BJ (cell line): ENCODE measurements at regions not wholly inside any gene's neighbourhood (a gene's known extent, or its start where the extent isn't known, plus 50 kb on each side); places are given as distances from the start of the nearest gene placed in this dataset.

Experiments used
- CTCF ChIA-PET: fragments of 350-600 bp; formaldehyde crosslinking; extraction: SDS; loops from one replicate; lab custom pipeline; 2021; ENCODE audit warnings: antibody characterized with exemption, inconsistent platforms; lab: Yijun Ruan, JAX
- POLR2A ChIA-PET: fragments of 300-600 bp; sonication (Branson Sonifier 250); formaldehyde crosslinking; extraction: SDS; loops from one replicate; lab custom pipeline; 2021; ENCODE audit warnings: antibody characterized with exemption; lab: Charles Lee
- DNase-seq: peaks from one replicate; pipeline ENCODE4 v3.0.0-alpha.2; 2011; ENCODE audit warnings: low read depth
- H3K27me3 ChIP-seq: 2 replicates; pipeline ENCODE4 v1.6.0; 2011; ENCODE audit warnings: low read length; ENCODE audit not compliant: control insufficient read depth, insufficient read depth
- H3K36me3 ChIP-seq: 2 replicates; pipeline ENCODE4 v1.5.1; 2011; ENCODE audit warnings: low read length; ENCODE audit not compliant: control insufficient read depth, insufficient read depth
- H3K4me3 ChIP-seq: 2 replicates; pipeline ENCODE4 v1.5.1; 2011; ENCODE audit warnings: low read depth, mild to moderate bottlenecking, control low read depth, low read length
- CTCF ChIP-seq: IDR thresholded peaks from 2 replicates; pipeline ENCODE4 v1.5.1; 2011; ENCODE audit warnings: low read depth, mild to moderate bottlenecking, control low read depth, inconsistent platforms, low read length, moderate library complexity; ENCODE audit not compliant: insufficient read depth

- Histone ChIP-seq H3K4me3 (no peak overlapping the region), H3K36me3 (no peaks in the 10 kb centered on the region), H3K27me3 (no peaks in the 10 kb centered on the region)
- ChIA-PET POLR2A (no interaction called here), CTCF (no interaction called here)
- DNase-seq, result no peak
- TF ChIP-seq CTCF, result no peak
Measured at GRCh38 chr1:163512349-163512989, 190.7 kb downstream of the NUF2 start.

- Histone ChIP-seq H3K4me3 (no peak overlapping the region), H3K27me3 (no peaks in the 10 kb centered on the region), H3K36me3 (no peaks in the 10 kb centered on the region)
- ChIA-PET CTCF (interaction anchor here (0.5 to 0.8 kb wide), 2 partner anchors 10 to 1552 kb away, joined by 4 to 7 read pairs; no protein-coding TSS in a partner anchor), POLR2A (no interaction called here)
- TF ChIP-seq CTCF, result no peak
- DNase-seq, result no peak
Measured at GRCh38 chr1:163523375-163524029, 201.7 kb downstream of the NUF2 start.

GRCh38 chr1:163528710-163529348 is 207.1 kb downstream of the NUF2 start:
- ChIA-PET POLR2A (no interaction called here), CTCF (interaction anchor here (1.0 to 2.5 kb wide), 4 partner anchors 29 to 1544 kb away, joined by 3 to 8 read pairs (median 6); no protein-coding TSS in a partner anchor)
- Histone ChIP-seq H3K4me3 (no peak overlapping the region), H3K27me3 (no peaks in the 10 kb centered on the region), H3K36me3 (no peaks in the 10 kb centered on the region)
- peak; percentile 58 for TF ChIP-seq CTCF
- DNase-seq, result no peak

- POLR2A ChIA-PET, result no interaction called here
- Histone ChIP-seq H3K4me3 (no peak overlapping the region), H3K27me3 (no peaks in the 10 kb centered on the region), H3K36me3 (no peaks in the 10 kb centered on the region)
- TF ChIP-seq CTCF, result no peak
- CTCF ChIA-PET, result interaction anchor here (1.6 to 2.5 kb wide), 2 partner anchors 9 to 1542 kb away, joined by 3 to 8 read pairs; no protein-coding TSS in a partner anchor
- DNase-seq, result no peak
Measured at GRCh38 chr1:163531345-163531744, 209.6 kb downstream of the NUF2 start.

GRCh38 chr1:163535401-163535800 is 213.6 kb downstream of the NUF2 start:
- Histone ChIP-seq H3K4me3 (no peak overlapping the region), H3K36me3 (no peaks in the 10 kb centered on the region), H3K27me3 (no peaks in the 10 kb centered on the region)
- no peak for DNase-seq
- ChIA-PET POLR2A (no interaction called here), CTCF (interaction anchor here (0.6 to 1.9 kb wide), 9 partner anchors 9 to 1540 kb away, joined by 3 to 12 read pairs (median 3); no protein-coding TSS in a partner anchor)
- no peak for TF ChIP-seq CTCF
